Smooth muscle cell (in vitro differentiated cells): ENCODE measurements at regions not wholly inside any gene's neighbourhood (a gene's known extent, or its start where the extent isn't known, plus 50 kb on each side); places are given as distances from the start of the nearest gene placed in this dataset.
"Not testable (repeated sequence)": the region's sequence is repeated elsewhere in the genome, so short reads cannot be mapped to it uniquely, and the experiment has no call there.

Experiments used
- DNase-seq: peaks from one replicate; lab custom pipeline; 2025; ENCODE audit not compliant: unreplicated experiment; lab: John Stamatoyannopoulos, UW
- H2AFZ ChIP-seq: fragments of 200-600 bp; sonication (generic); 2 replicates; pipeline ENCODE4 v1.6.0; 2016; ENCODE audit warnings: antibody characterized with exemption, low read depth, mild to moderate bottlenecking
- H3F3A ChIP-seq: fragments of 200-600 bp; sonication (generic); 2 replicates; pipeline ENCODE4 v1.6.0; 2017; ENCODE audit warnings: antibody characterized with exemption, low read depth
- H3K27ac ChIP-seq: fragments of 200-600 bp; sonication (generic); 2 replicates; pipeline ENCODE4 v1.5.1; 2016; ENCODE audit warnings: low read depth, mild to moderate bottlenecking
- H3K27me3 ChIP-seq: fragments of 200-600 bp; sonication (generic); 2 replicates; pipeline ENCODE4 v1.6.1; 2016; ENCODE audit warnings: low read depth, mild to moderate bottlenecking
- H3K36me3 ChIP-seq: fragments of 200-600 bp; sonication (generic); 2 replicates; pipeline ENCODE4 v1.5.1; 2016; ENCODE audit warnings: low read depth
- H3K4me1 ChIP-seq: fragments of 200-600 bp; sonication (generic); 2 replicates; pipeline ENCODE4 v1.5.1; 2016; ENCODE audit warnings: low read depth
- H3K4me2 ChIP-seq: fragments of 200-600 bp; sonication (generic); 2 replicates; pipeline ENCODE4 v1.6.0; 2016; ENCODE audit warnings: mild to moderate bottlenecking
- H3K4me3 ChIP-seq: fragments of 200-600 bp; sonication (generic); 2 replicates; pipeline ENCODE4 v1.5.1; 2016; ENCODE audit warnings: mild to moderate bottlenecking
- H3K79me2 ChIP-seq: fragments of 200-600 bp; sonication (generic); 2 replicates; pipeline ENCODE4 v1.6.0; 2016; ENCODE audit warnings: low read depth, mild to moderate bottlenecking
- H3K9ac ChIP-seq: fragments of 200-600 bp; sonication (generic); 2 replicates; pipeline ENCODE4 v1.6.0; 2016; ENCODE audit warnings: low read depth
- H3K9me3 ChIP-seq: fragments of 200-600 bp; sonication (generic); replicated peaks from 2 replicates; pipeline ENCODE4 v1.5.1; 2016; ENCODE audit warnings: low read depth
- H4K20me1 ChIP-seq: fragments of 200-600 bp; sonication (generic); 2 replicates; pipeline ENCODE4 v1.6.0; 2016; ENCODE audit warnings: low read depth
- WGBS: methylation state at CpG from one replicate; pipeline ENCODE4 v1.1.7; 2016; ENCODE audit warnings: low lambda C conversion rate; 5-methylcytosine and 5-hydroxymethylcytosine counted together
- TF ChIP-seq, protein P1 (sequence below): fragments of 200-600 bp; sonication (generic); IDR thresholded peaks from 2 replicates; pipeline ENCODE4 v1.5.1; 2017; ENCODE audit warnings: borderline replicate concordance, mild to moderate bottlenecking, antibody characterized with exemption; ENCODE audit not compliant: insufficient read depth, poor library complexity, severe bottlenecking

DNA sequence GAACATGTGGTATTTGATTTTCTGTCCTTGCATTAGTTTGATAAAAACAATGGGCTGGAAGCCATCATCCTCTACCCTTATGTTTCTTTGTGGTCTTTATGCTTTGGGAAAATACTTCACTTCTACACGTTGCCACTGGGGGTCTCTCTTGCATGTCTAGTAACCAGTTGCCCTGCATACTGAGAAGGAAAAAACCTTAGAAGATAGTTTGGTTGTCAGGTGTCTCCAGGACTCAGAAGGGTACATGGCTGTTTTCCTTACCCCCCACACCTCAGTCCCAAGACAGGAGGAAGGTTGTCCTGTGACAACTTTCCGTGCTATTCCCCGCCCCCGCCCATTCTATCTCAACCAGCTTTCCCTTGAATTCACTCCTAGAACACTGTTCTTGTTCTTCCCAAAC, 62.1 kb upstream of the LANCL3 start:
- H3K79me2 ChIP-seq: no peaks in the 10 kb centered on the region
- H3K4me3 ChIP-seq: no peak overlapping the region
- TF ChIP-seq, protein P1, sequence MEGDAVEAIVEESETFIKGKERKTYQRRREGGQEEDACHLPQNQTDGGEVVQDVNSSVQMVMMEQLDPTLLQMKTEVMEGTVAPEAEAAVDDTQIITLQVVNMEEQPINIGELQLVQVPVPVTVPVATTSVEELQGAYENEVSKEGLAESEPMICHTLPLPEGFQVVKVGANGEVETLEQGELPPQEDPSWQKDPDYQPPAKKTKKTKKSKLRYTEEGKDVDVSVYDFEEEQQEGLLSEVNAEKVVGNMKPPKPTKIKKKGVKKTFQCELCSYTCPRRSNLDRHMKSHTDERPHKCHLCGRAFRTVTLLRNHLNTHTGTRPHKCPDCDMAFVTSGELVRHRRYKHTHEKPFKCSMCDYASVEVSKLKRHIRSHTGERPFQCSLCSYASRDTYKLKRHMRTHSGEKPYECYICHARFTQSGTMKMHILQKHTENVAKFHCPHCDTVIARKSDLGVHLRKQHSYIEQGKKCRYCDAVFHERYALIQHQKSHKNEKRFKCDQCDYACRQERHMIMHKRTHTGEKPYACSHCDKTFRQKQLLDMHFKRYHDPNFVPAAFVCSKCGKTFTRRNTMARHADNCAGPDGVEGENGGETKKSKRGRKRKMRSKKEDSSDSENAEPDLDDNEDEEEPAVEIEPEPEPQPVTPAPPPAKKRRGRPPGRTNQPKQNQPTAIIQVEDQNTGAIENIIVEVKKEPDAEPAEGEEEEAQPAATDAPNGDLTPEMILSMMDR: peak; percentile 44
- no peaks in the 10 kb centered on the region for H3K27me3 ChIP-seq
- H2AFZ ChIP-seq: no peak overlapping the region
- no peak overlapping the region for H3K4me2 ChIP-seq
- H3K9me3 ChIP-seq: no peaks in the 10 kb centered on the region
- 43% methylated on average over 4 of the region's 4 CpGs for WGBS
- no peaks in the 10 kb centered on the region for H3F3A ChIP-seq
- H3K4me1 ChIP-seq: no peaks in the 10 kb centered on the region
- H4K20me1 ChIP-seq: no peaks in the 10 kb centered on the region
- no peaks in the 10 kb centered on the region for H3K36me3 ChIP-seq
- no peak overlapping the region for H3K27ac ChIP-seq
- DNase-seq: no peak
- H3K9ac ChIP-seq: no peak overlapping the region

DNA sequence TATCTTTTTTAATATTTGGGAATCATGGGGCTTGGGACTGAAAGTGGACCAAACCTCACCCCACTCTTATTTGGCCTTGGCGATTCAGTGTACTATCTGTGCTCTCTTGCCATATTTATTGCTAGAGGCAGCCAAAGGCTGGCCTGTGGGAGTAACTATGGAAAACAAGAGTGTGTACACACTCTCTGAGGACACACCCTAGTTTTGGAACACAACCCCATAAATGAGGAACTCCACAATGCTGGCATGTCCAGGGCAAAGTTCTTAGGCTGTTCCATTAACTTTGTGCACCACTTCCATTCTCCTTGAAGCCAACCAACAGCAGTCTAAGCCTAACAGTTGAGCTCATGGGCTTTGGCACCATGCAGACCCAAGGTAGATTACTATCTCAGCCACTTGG, 54.9 kb upstream of the LANCL3 start:
- not testable (repeated sequence) for H4K20me1 ChIP-seq, H3K79me2 ChIP-seq, DNase-seq, H3K9ac ChIP-seq, H3F3A ChIP-seq, H3K36me3 ChIP-seq, H3K27ac ChIP-seq, H3K4me3 ChIP-seq, H3K4me1 ChIP-seq, H3K27me3 ChIP-seq, H3K4me2 ChIP-seq, H3K9me3 ChIP-seq, H2AFZ ChIP-seq
- no CpG with 5 or more reads among the region's 1 CpG for WGBS

DNA sequence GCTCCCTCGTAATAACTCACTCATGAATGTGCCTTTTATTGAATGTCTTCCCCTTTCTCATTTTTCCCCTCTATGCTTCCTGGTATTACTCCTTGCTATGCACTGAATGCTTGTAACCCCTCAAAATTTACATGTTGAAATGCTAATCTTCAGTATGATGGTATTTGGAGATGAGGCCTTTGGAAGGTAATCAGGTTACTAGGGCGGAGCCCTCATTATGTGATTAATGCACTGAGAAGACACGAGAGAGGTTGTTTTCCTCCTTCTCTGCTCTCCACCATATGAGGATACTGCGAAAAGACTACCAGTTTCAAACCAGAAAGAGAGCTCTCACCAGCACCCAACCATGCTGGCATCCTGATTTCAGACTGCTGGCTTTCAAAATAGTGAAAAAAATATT, 52.2 kb upstream of the LANCL3 start:
- H4K20me1 ChIP-seq, H2AFZ ChIP-seq, H3K27ac ChIP-seq, H3K27me3 ChIP-seq, H3K4me3 ChIP-seq, H3K4me2 ChIP-seq, H3K36me3 ChIP-seq, H3F3A ChIP-seq, H3K9ac ChIP-seq, H3K4me1 ChIP-seq, DNase-seq, H3K9me3 ChIP-seq, H3K79me2 ChIP-seq: not testable (repeated sequence)
- 76% methylated on average over 4 of the region's 4 CpGs for WGBS

DNA sequence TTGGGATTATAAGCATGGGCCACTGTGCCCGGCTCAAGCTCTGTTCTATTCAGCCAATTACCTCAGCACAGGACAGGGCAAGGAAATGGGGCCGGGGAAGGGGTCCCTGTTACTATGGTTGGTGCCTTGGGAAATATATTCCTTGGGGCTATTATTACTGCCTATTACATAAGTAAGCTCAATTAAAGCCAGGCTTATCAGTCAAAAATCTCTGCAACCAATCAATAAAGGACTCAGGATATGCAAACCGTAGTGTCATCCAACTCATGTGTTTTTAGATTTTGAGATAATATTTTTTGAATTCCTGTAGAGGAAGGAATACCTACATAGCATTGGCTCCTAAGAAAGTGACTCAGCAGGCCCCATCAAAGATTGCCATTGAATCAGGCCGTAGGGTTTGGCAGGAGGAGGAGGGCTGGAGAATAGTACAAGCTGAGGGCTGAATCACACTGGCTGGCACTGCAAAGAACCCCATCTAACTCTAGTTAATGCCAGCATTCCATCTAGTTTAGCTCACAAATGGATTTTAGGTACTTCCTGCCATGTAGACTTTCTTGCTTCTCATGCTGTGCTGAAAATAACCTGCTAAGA, 50.5 kb upstream of the LANCL3 start:
- H3K9ac ChIP-seq, H3K27me3 ChIP-seq, H3K9me3 ChIP-seq, H3F3A ChIP-seq, DNase-seq, H4K20me1 ChIP-seq, H3K36me3 ChIP-seq, H3K4me2 ChIP-seq, H3K79me2 ChIP-seq, H3K4me3 ChIP-seq, H3K4me1 ChIP-seq, H3K27ac ChIP-seq, H2AFZ ChIP-seq: not testable (repeated sequence)
- WGBS: 69% methylated on average over 4 of the region's 4 CpGs
